ENCODE measurements at regions not wholly inside any gene's neighbourhood (a gene's known extent, or its start where the extent isn't known, plus 50 kb on each side); places are given as distances from the start of the nearest gene placed in this dataset.

- no peak for DNase-seq (ENCODE audit: low spot score)
These were observed 355.1 kb downstream of the ALG10 start for GRCh38 chr12:34377243-34378035.

- no peak for DNase-seq (ENCODE audit: low spot score)
These were observed 356.8 kb downstream of the ALG10 start for GRCh38 chr12:34379142-34379541.

GRCh38 chr12:34384693-34385092, 362.4 kb downstream of the ALG10 start:
- no peak for DNase-seq (ENCODE audit: low spot score)

- DNase-seq (ENCODE audit: low spot score), result no peak
These were observed 363.7 kb downstream of the ALG10 start for GRCh38 chr12:34386016-34386415.

GRCh38 chr12:34386621-34387255, 364.4 kb downstream of the ALG10 start:
- no peak for DNase-seq (ENCODE audit: low spot score)

- DNase-seq (ENCODE audit: low spot score), result no peak
These were observed 365.7 kb downstream of the ALG10 start for GRCh38 chr12:34387711-34388635.

- no peak for DNase-seq (ENCODE audit: low spot score)
These were observed 366.5 kb downstream of the ALG10 start for GRCh38 chr12:34388636-34389377.

- no peak for DNase-seq (ENCODE audit: low spot score)
These were observed 367.3 kb downstream of the ALG10 start for GRCh38 chr12:34389378-34390170.

- DNase-seq (ENCODE audit: low spot score), result no peak
These were observed 368.0 kb downstream of the ALG10 start for GRCh38 chr12:34390171-34390841.

- no peak for DNase-seq (ENCODE audit: low spot score)
These were observed 368.8 kb downstream of the ALG10 start for GRCh38 chr12:34390846-34391700.

- no peak for DNase-seq (ENCODE audit: low spot score)
These were observed 369.7 kb downstream of the ALG10 start for GRCh38 chr12:34391771-34392581.

- no peak for DNase-seq (ENCODE audit: low spot score)
These were observed 370.4 kb downstream of the ALG10 start for GRCh38 chr12:34392741-34393085.

GRCh38 chr12:34393086-34393820, 371.0 kb downstream of the ALG10 start:
- no peak for DNase-seq (ENCODE audit: low spot score)

- DNase-seq (ENCODE audit: low spot score), result no peak
These were observed 371.5 kb downstream of the ALG10 start for GRCh38 chr12:34393821-34394150.

GRCh38 chr12:34394211-34395055, 372.1 kb downstream of the ALG10 start:
- no peak for DNase-seq (ENCODE audit: low spot score)

- peak; percentile 3 for DNase-seq (ENCODE audit: low spot score)
These were observed 373.0 kb downstream of the ALG10 start for GRCh38 chr12:34395056-34396005.
